Choroid plexus epithelial cell (primary cell): ENCODE measurements at regions not wholly inside any gene's neighbourhood (a gene's known extent, or its start where the extent isn't known, plus 50 kb on each side); places are given as distances from the start of the nearest gene placed in this dataset.

ENCODE experiments used
- DNase-seq: peaks from one replicate; pipeline ENCODE4 v3.0.0-alpha.2; 2010; ENCODE audit warnings: low read depth
- H3K4me3 ChIP-seq: 2 replicates; pipeline ENCODE4 v1.5.1; 2011; ENCODE audit warnings: low read depth, mild to moderate bottlenecking, control low read depth, low read length, moderate library complexity
- TF ChIP-seq, protein P1 (sequence below): conservative IDR thresholded peaks from 2 replicates; pipeline ENCODE4 v1.5.1; 2011; ENCODE audit warnings: low read depth, mild to moderate bottlenecking, control low read depth, inconsistent platforms, low read length, moderate library complexity

DNA sequence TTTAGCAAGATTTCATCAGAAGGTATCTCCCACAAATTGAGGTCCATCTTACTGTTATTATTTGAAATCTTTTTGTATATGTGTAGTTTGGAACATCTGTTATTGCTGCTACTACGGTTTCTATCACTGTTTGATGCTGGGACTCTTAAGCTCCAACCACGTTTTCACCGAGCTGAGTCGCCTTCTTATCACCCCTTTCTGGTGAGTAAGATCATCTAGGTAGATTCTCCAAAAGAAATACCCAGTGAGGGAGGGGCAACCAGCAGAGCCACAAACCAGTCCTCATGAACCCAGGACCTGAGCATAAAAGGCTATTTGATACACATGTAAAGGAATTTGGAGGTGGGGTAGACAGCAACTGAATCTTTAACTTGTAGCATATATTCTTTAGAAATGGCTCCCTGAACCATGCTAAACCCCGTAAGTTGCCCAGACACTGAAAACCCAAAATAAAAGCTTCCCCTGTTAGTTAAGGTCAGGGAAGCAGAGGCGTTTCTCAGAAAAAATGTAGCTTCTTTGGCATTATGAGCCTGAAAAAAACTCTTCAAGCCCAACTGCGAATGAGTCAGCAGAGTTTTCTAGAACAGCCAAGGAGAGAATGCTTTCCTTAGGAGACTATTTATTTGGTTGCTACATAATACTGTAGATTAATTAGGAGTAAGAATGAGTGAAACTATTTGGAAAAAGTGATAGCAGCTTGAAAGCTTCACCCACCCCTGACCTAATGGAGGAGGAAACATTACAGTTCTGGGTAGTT lies 53.8 kb upstream of the ATXN3L start:
- H3K4me3 ChIP-seq, result no peak overlapping the region
- DNase-seq, result peak; percentile 86
- TF ChIP-seq, protein P1, sequence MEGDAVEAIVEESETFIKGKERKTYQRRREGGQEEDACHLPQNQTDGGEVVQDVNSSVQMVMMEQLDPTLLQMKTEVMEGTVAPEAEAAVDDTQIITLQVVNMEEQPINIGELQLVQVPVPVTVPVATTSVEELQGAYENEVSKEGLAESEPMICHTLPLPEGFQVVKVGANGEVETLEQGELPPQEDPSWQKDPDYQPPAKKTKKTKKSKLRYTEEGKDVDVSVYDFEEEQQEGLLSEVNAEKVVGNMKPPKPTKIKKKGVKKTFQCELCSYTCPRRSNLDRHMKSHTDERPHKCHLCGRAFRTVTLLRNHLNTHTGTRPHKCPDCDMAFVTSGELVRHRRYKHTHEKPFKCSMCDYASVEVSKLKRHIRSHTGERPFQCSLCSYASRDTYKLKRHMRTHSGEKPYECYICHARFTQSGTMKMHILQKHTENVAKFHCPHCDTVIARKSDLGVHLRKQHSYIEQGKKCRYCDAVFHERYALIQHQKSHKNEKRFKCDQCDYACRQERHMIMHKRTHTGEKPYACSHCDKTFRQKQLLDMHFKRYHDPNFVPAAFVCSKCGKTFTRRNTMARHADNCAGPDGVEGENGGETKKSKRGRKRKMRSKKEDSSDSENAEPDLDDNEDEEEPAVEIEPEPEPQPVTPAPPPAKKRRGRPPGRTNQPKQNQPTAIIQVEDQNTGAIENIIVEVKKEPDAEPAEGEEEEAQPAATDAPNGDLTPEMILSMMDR, result no peak

DNA sequence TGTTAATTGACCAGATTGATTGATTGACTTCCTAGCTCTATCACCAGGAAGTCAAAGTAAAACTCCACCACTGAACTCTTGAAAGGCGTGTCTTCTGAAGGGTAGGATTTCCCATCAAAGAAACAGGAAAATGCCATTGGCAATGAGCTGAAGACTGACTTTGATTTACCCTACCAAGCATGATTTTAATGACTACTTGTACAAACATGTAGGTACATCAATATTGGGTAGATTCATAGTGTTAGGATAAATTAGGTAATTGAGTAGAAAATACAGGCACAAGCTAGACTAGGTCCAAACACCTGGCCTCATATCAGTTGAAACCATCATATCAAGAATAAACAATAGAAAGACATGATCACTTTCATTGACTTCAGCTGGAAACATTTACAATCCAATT lies 53.2 kb upstream of the ATXN3L start:
- TF ChIP-seq, protein P1, result no peak
- no peak overlapping the region for H3K4me3 ChIP-seq
- DNase-seq, result no peak

DNA sequence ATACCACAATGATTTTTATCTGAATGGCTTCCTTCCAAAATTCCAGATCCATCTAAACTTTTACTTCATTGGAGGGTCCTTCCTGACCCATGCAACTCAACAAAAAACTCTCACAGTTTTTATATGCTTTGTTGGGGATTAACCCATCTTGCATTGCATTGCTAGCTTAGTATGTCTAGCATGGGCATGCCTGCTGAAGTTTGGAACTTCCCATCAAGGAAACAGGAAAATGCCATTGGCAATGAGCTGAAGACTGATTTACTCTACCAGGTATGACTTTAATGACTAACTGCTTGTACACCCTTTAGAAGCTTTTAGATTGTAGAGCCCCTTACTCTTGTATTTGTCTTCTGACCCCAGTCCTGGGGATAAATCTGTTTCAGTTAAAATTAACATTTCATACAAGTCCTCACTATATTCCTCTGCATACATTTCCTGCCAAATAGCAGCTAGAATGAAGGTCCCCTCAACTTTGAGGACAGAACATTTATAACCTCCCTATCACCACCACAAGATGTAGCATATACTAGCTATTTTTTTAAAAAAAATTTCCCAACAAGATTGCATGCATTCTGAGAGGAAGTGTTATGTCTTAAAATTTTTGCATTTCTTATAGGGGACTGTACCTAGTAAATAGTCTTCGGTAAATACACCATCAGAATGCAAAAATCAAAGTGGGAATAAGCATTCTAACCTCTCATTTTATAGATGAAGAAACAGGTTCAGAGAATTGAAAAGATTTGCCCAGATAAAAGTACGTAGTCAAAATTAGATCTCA lies 52.5 kb upstream of the ATXN3L start:
- DNase-seq, result peak; percentile 10
- TF ChIP-seq, protein P1, result no peak

DNA sequence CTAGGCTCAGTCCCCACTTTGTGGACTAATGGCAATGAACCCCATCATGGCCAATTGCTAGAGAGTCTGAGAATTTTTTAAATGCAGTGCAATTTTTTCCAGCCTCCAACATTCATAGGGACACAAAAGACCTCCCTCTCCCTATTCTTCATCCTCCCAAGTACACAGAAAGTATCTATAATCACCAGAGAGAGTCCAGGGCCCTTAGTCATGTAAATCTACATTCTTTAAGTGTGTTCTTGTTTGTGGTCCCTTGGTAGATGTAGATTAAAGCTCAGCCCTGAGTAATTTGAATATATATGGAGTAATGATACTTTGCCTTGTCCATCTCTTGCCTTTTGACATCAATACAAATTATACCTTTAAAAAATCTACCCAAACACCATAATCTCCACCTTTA lies 51.3 kb upstream of the ATXN3L start:
- TF ChIP-seq, protein P1, result no peak
- peak; percentile 12 for DNase-seq
- H3K4me3 ChIP-seq, result no peak overlapping the region

More for the DNA sequence above, 52.5 kb upstream of the ATXN3L start:
- no peak overlapping the region for H3K4me3 ChIP-seq

DNA sequence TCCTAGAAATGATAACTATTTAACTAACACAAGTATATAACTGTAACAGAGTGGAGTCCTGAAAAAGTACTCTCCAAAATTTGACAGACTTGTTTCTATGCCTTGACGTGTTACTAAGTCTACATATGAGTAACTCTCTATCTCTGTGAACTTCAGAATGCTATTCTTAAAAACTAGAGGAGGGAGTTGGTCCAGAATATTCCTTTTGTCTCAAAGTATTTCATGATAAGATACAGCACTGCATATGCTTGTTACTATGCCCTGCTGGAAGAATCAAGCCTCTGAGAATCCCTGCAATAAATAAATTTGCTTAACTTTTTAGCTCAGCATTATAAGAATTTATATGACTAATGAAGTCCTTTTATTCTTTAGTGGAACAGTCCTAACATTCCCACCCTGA lies 50.9 kb upstream of the ATXN3L start:
- DNase-seq, result no peak
- TF ChIP-seq, protein P1, result no peak
- no peak overlapping the region for H3K4me3 ChIP-seq
